NCI-H1417 treated with DMSO at 0.1 percent for 48 hours (cell line): ENCODE measurements at regions not wholly inside any gene's neighbourhood (a gene's known extent, or its start where the extent isn't known, plus 50 kb on each side); places are given as distances from the start of the nearest gene placed in this dataset.
"Not testable (repeated sequence)": the region's sequence is repeated elsewhere in the genome, so short reads cannot be mapped to it uniquely, and the experiment has no call there.

Source experiments
- DNase-seq: peaks from one replicate; lab custom pipeline; 2025; lab: John Stamatoyannopoulos, UW

- no peak for DNase-seq
These were observed 161.7 kb upstream of the ARHGAP20 start for GRCh38 chr11:110873975-110874374.

GRCh38 chr11:110870816-110871522 lies 158.7 kb upstream of the ARHGAP20 start:
- DNase-seq = no peak

GRCh38 chr11:110867951-110868350 lies 155.7 kb upstream of the ARHGAP20 start:
- DNase-seq = no peak

- no peak for DNase-seq
These were observed 153.8 kb upstream of the ARHGAP20 start for GRCh38 chr11:110866081-110866480.

- DNase-seq = no peak
These were observed 150.2 kb upstream of the ARHGAP20 start for GRCh38 chr11:110862407-110862806.

GRCh38 chr11:110860461-110860860 lies 148.2 kb upstream of the ARHGAP20 start:
- no peak for DNase-seq

GRCh38 chr11:110859998-110860397 lies 147.8 kb upstream of the ARHGAP20 start:
- DNase-seq = no peak

- no peak for DNase-seq
These were observed 147.1 kb upstream of the ARHGAP20 start for GRCh38 chr11:110859240-110859840.

GRCh38 chr11:110858547-110858921 lies 146.3 kb upstream of the ARHGAP20 start:
- DNase-seq = no peak

GRCh38 chr11:110857892-110858546 lies 145.8 kb upstream of the ARHGAP20 start:
- DNase-seq = no peak

GRCh38 chr11:110856996-110857812 lies 145.0 kb upstream of the ARHGAP20 start:
- no peak for DNase-seq

GRCh38 chr11:110856340-110856739 lies 144.1 kb upstream of the ARHGAP20 start:
- no peak for DNase-seq

GRCh38 chr11:110855191-110855590 lies 143.0 kb upstream of the ARHGAP20 start:
- DNase-seq = no peak

- no peak for DNase-seq
These were observed 140.8 kb upstream of the ARHGAP20 start for GRCh38 chr11:110852921-110853490.

- DNase-seq = no peak
These were observed 138.6 kb upstream of the ARHGAP20 start for GRCh38 chr11:110850846-110851245.

- DNase-seq = not testable (repeated sequence)
These were observed 130.8 kb upstream of the ARHGAP20 start for GRCh38 chr11:110843053-110843452.

GRCh38 chr11:110838808-110839207 lies 126.6 kb upstream of the ARHGAP20 start:
- no peak for DNase-seq

- no peak for DNase-seq
These were observed 125.4 kb upstream of the ARHGAP20 start for GRCh38 chr11:110837603-110838002.

GRCh38 chr11:110835106-110835505 lies 122.9 kb upstream of the ARHGAP20 start:
- no peak for DNase-seq

- no peak for DNase-seq
These were observed 120.8 kb upstream of the ARHGAP20 start for GRCh38 chr11:110833033-110833484.

- DNase-seq = no peak
These were observed 120.3 kb upstream of the ARHGAP20 start for GRCh38 chr11:110832539-110832938.

GRCh38 chr11:110832080-110832479 lies 119.8 kb upstream of the ARHGAP20 start:
- DNase-seq = no peak
